Endodermal cell (in vitro differentiated cells): ENCODE measurements at regions not wholly inside any gene's neighbourhood (a gene's known extent, or its start where the extent isn't known, plus 50 kb on each side); places are given as distances from the start of the nearest gene placed in this dataset.
A peak's percentile ranks its signal among the peaks of the same experiment; 100 is the strongest.

Experiments
- DNase-seq: peaks from one replicate; pipeline ENCODE4 v3.0.0-alpha.2; 2017
- H3K27ac ChIP-seq: 2 replicates; pipeline ENCODE4 v1.5.1; 2013; ENCODE audit warnings: mild to moderate bottlenecking, low read depth, low read length, moderate library complexity
- H3K27me3 ChIP-seq: 2 replicates; pipeline ENCODE4 v1.6.1; 2013; ENCODE audit warnings: mild to moderate bottlenecking, low read length, moderate library complexity; ENCODE audit not compliant: insufficient read depth, control insufficient read depth, poor library complexity, severe bottlenecking
- H3K36me3 ChIP-seq: 2 replicates; pipeline ENCODE4 v1.7.0; 2013; ENCODE audit warnings: mild to moderate bottlenecking, low read length, moderate library complexity; ENCODE audit not compliant: control insufficient read depth, insufficient read depth
- H3K4me1 ChIP-seq: one replicate; pipeline ENCODE4 v1.7.0; 2013; ENCODE audit warnings: low read length; ENCODE audit not compliant: control insufficient read depth, insufficient read depth
- H3K4me3 ChIP-seq: 2 replicates; pipeline ENCODE4 v1.5.1; 2013; ENCODE audit warnings: mild to moderate bottlenecking, low read length, moderate library complexity
- H3K9ac ChIP-seq: 2 replicates; pipeline ENCODE4 v1.6.1; 2013; ENCODE audit warnings: mild to moderate bottlenecking, low read length, moderate library complexity; ENCODE audit not compliant: poor library complexity, severe bottlenecking; ENCODE audit errors: extremely low read depth
- H3K9me3 ChIP-seq: 2 replicates; pipeline ENCODE4 v1.6.1; 2013; ENCODE audit warnings: mild to moderate bottlenecking, low read length, moderate library complexity; ENCODE audit not compliant: control insufficient read depth
- H3K27ac Mint-ChIP-seq: 2 replicates; pipeline ENCODE4 v1.8.0; 2020; ENCODE audit warnings: mixed read lengths
- H3K27me3 Mint-ChIP-seq: 2 replicates; pipeline ENCODE4 v1.8.0; 2021; ENCODE audit warnings: mild to moderate bottlenecking, mixed read lengths; ENCODE audit not compliant: insufficient read depth
- H3K36me3 Mint-ChIP-seq: 2 replicates; pipeline ENCODE4 v1.8.0; 2020; ENCODE audit warnings: low read depth, mixed read lengths
- H3K4me1 Mint-ChIP-seq: 2 replicates; pipeline ENCODE4 v1.8.0; 2020; ENCODE audit warnings: mixed read lengths
- H3K4me3 Mint-ChIP-seq: 2 replicates; pipeline ENCODE4 v1.8.0; 2020; ENCODE audit warnings: mild to moderate bottlenecking, moderate library complexity, mixed read lengths
- H3K9me3 Mint-ChIP-seq: 2 replicates; pipeline ENCODE4 v1.8.0; 2020; ENCODE audit warnings: mild to moderate bottlenecking, mixed read lengths
- CTCF ChIP-seq: fragments of 200-600 bp; sonication (generic); conservative IDR thresholded peaks from 2 replicates; pipeline ENCODE4 v1.5.0; 2021; ENCODE audit warnings: antibody characterized with exemption, mild to moderate bottlenecking
- WGBS, 2 experiments: methylation state at CpG; one replicate each; pipeline versions ENCODE4 v1.1.5 to v1.1.7; 2013; ENCODE audit warnings: missing lambda C conversion rate in 2 of 2, mixed read lengths in 1 of 2; ENCODE audit not compliant: insufficient coverage in 1 of 2, insufficient read length in 1 of 2; 5-methylcytosine and 5-hydroxymethylcytosine counted together

DNA sequence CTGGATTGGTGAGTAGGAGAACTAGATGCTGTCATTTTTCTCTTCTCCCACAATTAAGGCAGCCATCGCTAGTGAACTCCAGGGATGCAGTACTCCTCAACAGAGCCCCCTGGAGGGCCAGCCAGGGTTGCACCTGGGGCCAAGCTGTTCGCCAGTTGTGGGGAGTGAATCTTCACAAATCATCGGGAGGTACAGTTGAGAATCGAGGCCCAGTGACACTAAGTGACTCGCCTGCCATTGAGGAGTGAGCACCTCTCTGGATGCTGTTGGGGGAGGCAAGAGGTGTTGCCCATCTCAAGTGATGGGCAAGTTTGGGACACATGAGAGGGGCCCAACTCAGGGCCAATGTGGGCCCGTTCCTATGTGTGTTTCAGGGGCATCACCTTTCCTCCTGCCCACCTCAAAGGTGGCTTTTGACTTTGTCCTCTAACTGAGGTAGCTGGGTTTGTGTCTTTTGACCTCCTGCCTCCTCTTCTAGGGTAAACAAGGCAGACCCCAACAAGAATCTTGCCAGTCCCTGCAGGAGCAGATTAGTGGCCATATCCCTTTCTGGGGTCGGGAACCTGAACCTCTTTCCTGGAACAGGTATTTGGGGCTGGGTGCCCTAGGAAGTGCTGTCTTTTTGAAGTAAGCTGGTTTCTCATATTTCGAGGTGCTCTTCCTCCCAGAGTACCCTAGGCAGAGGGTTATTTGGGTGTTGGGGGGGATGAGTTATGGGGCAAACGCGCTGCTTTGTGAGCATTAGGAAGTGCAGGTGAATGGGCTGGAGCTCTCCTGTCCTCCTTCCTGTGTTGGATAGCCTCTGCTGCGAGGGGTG is 181.2 kb downstream of the MACROH2A1 start:
- Histone ChIP-seq H3K27ac (no peak overlapping the region), H3K9me3 (no peaks in the 10 kb centered on the region), H3K4me3 (no peak overlapping the region), H3K9ac (no peak overlapping the region), H3K27me3 (peaks cover 4% of the 10 kb centered on the region), H3K36me3 (no peaks in the 10 kb centered on the region), H3K4me1 (no peaks in the 10 kb centered on the region)
- no peaks in the 10 kb centered on the region for H3K36me3 Mint-ChIP-seq
- TF ChIP-seq CTCF: peak; percentile 72
- DNase-seq: peak; percentile 75
- no peak overlapping the region for H3K27ac Mint-ChIP-seq
- H3K27me3 Mint-ChIP-seq: peaks cover 22% of the 10 kb centered on the region
- no peaks in the 10 kb centered on the region for H3K9me3 Mint-ChIP-seq
- 81 to 93% methylated on average over 4 to 11 of the region's 11 CpGs for WGBS, 2 experiments
- no peak overlapping the region for H3K4me3 Mint-ChIP-seq
- peaks cover 8% of the 10 kb centered on the region for H3K4me1 Mint-ChIP-seq

DNA sequence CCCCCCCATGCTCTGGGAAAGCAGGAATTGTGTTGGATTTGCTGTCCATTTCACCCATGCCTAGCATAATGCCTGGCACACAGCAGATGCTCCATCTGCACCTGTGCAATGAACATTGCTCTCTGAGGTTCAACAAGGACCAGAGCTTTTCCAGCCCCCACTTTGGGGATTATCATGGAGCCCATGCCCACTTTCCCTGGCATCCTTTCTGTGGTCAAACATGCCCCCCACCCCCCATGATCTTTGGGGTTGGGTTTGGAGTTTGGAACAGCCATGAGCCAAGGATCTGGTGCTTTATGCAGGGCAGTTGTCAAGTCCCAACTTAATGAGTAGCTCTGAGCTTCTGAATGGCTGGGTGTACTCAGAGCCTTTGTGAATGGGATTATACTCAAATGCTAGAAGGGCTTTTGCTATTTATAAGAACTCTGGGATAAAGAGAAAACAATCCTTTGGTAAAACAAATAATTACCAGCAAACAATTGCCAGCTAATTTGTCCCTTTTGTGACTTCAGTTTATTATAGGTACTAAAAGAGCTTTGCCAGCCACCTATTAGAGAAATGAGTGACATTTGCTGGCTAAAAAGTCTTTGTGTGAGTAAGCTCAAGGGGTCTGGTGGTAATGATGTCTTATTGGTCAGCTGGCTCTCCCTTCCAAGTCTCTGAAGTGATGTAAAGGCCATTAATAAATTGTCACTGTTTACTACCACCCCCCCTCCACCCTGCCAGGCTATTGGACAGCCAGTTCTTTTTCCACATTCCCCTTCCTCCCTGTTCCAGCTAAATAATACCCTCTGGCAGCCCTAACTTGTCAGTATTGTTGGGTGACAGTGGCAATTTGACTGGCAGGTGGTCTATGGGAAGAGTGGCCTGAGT is 182.3 kb downstream of the MACROH2A1 start:
- Histone ChIP-seq H3K9ac (no peak overlapping the region), H3K9me3 (no peaks in the 10 kb centered on the region), H3K4me1 (no peaks in the 10 kb centered on the region), H3K4me3 (no peak overlapping the region), H3K27me3 (peaks cover 4% of the 10 kb centered on the region), H3K36me3 (no peaks in the 10 kb centered on the region), H3K27ac (no peak overlapping the region)
- Mint-ChIP-seq H3K4me3 (no peak overlapping the region), H3K27ac (no peak overlapping the region), H3K4me1 (peaks cover 8% of the 10 kb centered on the region), H3K27me3 (peaks cover 24% of the 10 kb centered on the region), H3K9me3 (no peaks in the 10 kb centered on the region), H3K36me3 (no peaks in the 10 kb centered on the region)
- TF ChIP-seq CTCF: no peak
- DNase-seq: peak; percentile 24

GRCh38 chr5:135215617-135216470 is 181.8 kb upstream of the PITX1 start:
- Mint-ChIP-seq H3K27me3 (peaks cover 29% of the 10 kb centered on the region), H3K27ac (no peak overlapping the region), H3K4me1 (peaks cover 8% of the 10 kb centered on the region), H3K9me3 (no peaks in the 10 kb centered on the region), H3K36me3 (no peaks in the 10 kb centered on the region), H3K4me3 (no peak overlapping the region)
- H3K27ac ChIP-seq: no peak overlapping the region
- peaks cover 4% of the 10 kb centered on the region for H3K27me3 ChIP-seq
- 87 to 94% methylated on average over 6 to 7 of the region's 7 CpGs for WGBS, 2 experiments
- H3K9me3 ChIP-seq: no peaks in the 10 kb centered on the region
- no peak overlapping the region for H3K4me3 ChIP-seq
- DNase-seq: peak; percentile 28
- H3K4me1 ChIP-seq: no peaks in the 10 kb centered on the region
- no peak overlapping the region for H3K9ac ChIP-seq
- TF ChIP-seq CTCF: no peak
- no peaks in the 10 kb centered on the region for H3K36me3 ChIP-seq
